GM18520 (cell line): ENCODE measurements at regions not wholly inside any gene's neighbourhood (a gene's known extent, or its start where the extent isn't known, plus 50 kb on each side); places are given as distances from the start of the nearest gene placed in this dataset.
"Not testable (repeated sequence)": the region's sequence is repeated elsewhere in the genome, so short reads cannot be mapped to it uniquely, and the experiment has no call there.

Source experiments
- ATAC-seq: cut with Tn5 transposase; IDR thresholded peaks from one replicate; pipeline ENCODE4 v1.9.1; 2021; ENCODE audit not compliant: unreplicated experiment

- no peak for ATAC-seq
Observed at GRCh38 chr6:66561479-66561878, 854.5 kb upstream of the EYS start.

- ATAC-seq = no peak
Observed at GRCh38 chr6:66558189-66558588, 851.2 kb upstream of the EYS start.

- no peak for ATAC-seq
Observed at GRCh38 chr6:66556936-66557335, 849.9 kb upstream of the EYS start.

GRCh38 chr6:66555082-66555481 is 848.1 kb upstream of the EYS start:
- ATAC-seq = no peak

- no peak for ATAC-seq
Observed at GRCh38 chr6:66553441-66553840, 846.4 kb upstream of the EYS start.

GRCh38 chr6:66538551-66539135 is 831.6 kb upstream of the EYS start:
- no peak for ATAC-seq

- no peak for ATAC-seq
Observed at GRCh38 chr6:66533921-66534404, 826.9 kb upstream of the EYS start.

- ATAC-seq = no peak
Observed at GRCh38 chr6:66526061-66526460, 819.0 kb upstream of the EYS start.

GRCh38 chr6:66522864-66523263 is 815.8 kb upstream of the EYS start:
- ATAC-seq = no peak

GRCh38 chr6:66516377-66516776 is 809.4 kb upstream of the EYS start:
- ATAC-seq = no peak

GRCh38 chr6:66508433-66508832 is 801.4 kb upstream of the EYS start:
- no peak for ATAC-seq

- ATAC-seq = no peak
Observed at GRCh38 chr6:66499851-66500250, 792.8 kb upstream of the EYS start.

GRCh38 chr6:66496659-66497058 is 789.6 kb upstream of the EYS start:
- ATAC-seq = no peak

- ATAC-seq = not testable (repeated sequence)
Observed at GRCh38 chr6:66494643-66495042, 787.6 kb upstream of the EYS start.

GRCh38 chr6:66489269-66489987 is 782.4 kb upstream of the EYS start:
- ATAC-seq = no peak

GRCh38 chr6:66481216-66481615 is 774.2 kb upstream of the EYS start:
- no peak for ATAC-seq

GRCh38 chr6:66478705-66479104 is 771.7 kb upstream of the EYS start:
- ATAC-seq = no peak

GRCh38 chr6:66435321-66435720 is 728.3 kb upstream of the EYS start:
- no peak for ATAC-seq

GRCh38 chr6:66429210-66429609 is 722.2 kb upstream of the EYS start:
- ATAC-seq = no peak

GRCh38 chr6:66423047-66423446 is 716.0 kb upstream of the EYS start:
- ATAC-seq = no peak

- ATAC-seq = no peak
Observed at GRCh38 chr6:66421570-66421969, 714.5 kb upstream of the EYS start.

GRCh38 chr6:66418906-66419305 is 711.9 kb upstream of the EYS start:
- ATAC-seq = no peak

GRCh38 chr6:66403966-66404365 is 696.9 kb upstream of the EYS start:
- ATAC-seq = no peak
